Fibroblast of upper back skin (primary cell): ENCODE measurements at regions not wholly inside any gene's neighbourhood (a gene's known extent, or its start where the extent isn't known, plus 50 kb on each side); places are given as distances from the start of the nearest gene placed in this dataset.
A peak's percentile ranks its signal among the peaks of the same experiment; 100 is the strongest.
"Not testable (repeated sequence)": the region's sequence is repeated elsewhere in the genome, so short reads cannot be mapped to it uniquely, and the experiment has no call there.

Source experiments
- DNase-seq: peaks from one replicate; pipeline ENCODE4 v3.0.0-alpha.2; 2013

DNA sequence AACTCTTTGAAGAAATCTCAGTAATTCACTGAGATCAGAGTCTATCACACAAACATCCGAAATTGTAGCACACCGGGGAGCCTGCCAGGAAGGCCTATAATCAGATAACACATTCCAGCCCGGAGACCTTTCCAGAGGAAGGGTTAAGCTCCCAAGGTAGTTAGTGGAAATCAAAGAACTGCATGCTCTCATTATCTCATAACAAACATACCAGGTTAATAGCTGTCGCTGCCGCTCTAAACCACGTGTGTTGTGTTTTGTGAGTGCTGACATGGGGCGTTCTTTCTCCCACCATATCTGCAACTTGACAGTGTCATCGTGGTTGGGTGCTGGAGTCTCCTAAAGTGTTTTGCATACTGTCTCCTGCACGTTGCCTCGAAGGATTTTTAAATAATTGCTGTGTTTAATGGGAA, 120.7 kb upstream of the CARD11 start:
- DNase-seq, result no peak

- DNase-seq, result no peak
Observed at GRCh38 chr7:3165681-3166580, 122.3 kb upstream of the CARD11 start.

- no peak for DNase-seq
Observed at GRCh38 chr7:3167551-3167950, 123.9 kb upstream of the CARD11 start.

DNA sequence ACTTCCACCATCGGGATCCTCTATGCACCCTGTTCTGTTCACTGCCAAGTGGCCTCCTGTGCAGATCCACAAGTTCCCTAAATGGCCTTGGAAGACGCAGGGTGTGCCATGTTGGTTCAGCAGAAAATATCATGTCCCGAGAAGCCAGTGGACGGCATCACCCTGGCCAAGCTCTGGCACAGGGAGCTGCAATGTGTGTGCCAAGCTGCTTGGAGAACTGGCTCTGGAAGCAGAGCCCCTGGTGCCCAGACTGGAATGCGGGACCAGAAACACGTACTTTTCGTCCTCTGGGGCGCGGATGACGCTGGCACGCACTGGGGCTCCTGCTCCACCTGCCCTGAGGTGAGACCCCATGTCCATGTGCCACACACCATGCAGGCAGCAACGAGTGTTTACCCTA, 124.7 kb upstream of the CARD11 start:
- DNase-seq, result no peak

GRCh38 chr7:3168869-3169268, 125.2 kb upstream of the CARD11 start:
- no peak for DNase-seq

- DNase-seq, result no peak
Observed at GRCh38 chr7:3172768-3173280, 128.2 kb upstream of the SDK1 start.

DNA sequence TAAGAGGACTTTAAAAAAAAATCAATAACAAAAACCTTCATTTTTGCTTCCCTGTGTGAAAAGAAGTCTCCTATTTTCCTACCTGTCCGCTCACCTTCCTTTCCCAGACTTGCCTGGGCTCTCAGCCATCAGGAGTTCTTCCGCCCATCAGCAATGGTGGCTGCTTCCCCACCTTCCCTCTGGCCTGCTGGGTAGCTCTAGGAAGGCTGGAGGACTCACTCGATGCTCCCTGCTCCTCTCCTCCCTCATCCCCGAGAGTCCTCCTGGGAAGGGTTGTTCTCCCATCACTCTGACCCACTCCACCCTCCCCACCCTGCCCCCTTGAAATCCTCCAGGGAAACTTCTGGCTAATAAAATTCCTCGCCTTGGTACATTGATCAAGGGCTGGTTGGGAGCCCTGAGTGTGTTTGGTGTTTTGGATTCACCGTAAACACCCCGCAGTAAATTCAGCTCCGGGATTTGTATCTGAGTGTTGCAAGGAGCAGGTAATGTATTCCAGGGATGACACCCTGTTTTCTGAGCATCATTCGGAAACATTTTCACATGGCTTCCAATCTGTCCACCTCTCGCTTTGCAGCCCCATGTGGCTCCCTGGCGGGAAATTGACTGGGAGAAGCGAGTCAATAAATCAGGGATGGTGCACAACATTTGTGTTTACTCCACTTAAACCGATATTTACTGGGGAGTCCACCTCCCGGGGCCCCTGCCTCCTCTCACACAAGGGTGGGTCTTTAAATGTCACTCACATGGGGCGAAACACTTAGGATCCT, 126.4 kb upstream of the SDK1 start:
- DNase-seq, result no peak

GRCh38 chr7:3175285-3175902, 125.7 kb upstream of the SDK1 start:
- no peak for DNase-seq

GRCh38 chr7:3176112-3177000, 124.7 kb upstream of the SDK1 start:
- DNase-seq, result no peak

- no peak for DNase-seq
Observed at GRCh38 chr7:3177271-3177670, 123.8 kb upstream of the SDK1 start.

GRCh38 chr7:3179456-3179855, 121.6 kb upstream of the SDK1 start:
- no peak for DNase-seq

GRCh38 chr7:3180604-3181003, 120.4 kb upstream of the SDK1 start:
- DNase-seq, result no peak

GRCh38 chr7:3182055-3182454, 119.0 kb upstream of the SDK1 start:
- DNase-seq, result not testable (repeated sequence)

DNA sequence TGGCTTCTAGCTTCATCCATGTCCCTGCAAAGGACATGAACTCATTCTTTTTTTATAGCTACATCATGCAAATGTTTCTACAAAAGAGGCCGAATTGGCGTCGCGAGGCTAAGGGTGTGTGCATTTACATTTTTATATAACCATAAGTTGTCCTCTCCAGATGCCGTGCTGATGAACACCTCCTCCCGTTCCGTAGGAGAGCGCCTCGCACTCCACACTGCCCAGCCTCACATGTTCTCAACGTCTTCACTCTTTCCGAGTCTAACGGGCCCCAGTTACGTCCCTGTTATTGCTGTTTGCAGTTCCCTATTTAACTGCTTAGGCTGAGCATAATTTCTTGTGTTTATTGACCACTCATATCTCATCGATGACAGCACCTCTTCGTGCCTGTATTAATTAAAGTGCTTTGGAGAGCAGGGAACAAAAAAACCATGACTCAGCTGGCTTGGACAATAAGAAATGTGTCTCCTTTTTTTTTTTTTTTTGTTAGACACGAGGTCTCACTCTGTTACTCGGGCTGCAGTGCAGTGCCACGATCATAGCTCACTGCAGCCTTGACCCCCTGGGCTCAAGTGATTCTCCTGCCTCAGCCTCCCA, 113.5 kb upstream of the SDK1 start:
- no peak for DNase-seq

GRCh38 chr7:3188946-3189345, 112.1 kb upstream of the SDK1 start:
- DNase-seq, result no peak

DNA sequence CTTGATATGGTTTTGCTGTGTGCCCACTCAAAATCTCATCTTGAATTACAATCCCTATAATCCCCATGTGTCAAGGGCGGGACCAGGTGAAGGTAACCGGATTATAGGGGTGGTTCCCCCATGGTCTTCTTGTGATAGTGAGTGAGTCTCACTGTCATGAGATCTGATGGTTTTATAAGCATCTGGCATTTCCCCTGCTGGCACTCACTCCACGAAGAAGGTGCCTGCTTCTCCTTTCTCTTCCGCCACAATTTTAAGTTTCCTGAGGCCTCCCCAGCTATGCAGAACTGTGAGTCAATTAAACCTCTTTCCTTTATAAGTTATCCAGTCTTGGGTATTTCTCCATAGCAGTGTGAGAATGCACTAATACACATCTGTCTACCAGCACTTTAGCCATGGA, 109.5 kb upstream of the SDK1 start:
- no peak for DNase-seq

DNA sequence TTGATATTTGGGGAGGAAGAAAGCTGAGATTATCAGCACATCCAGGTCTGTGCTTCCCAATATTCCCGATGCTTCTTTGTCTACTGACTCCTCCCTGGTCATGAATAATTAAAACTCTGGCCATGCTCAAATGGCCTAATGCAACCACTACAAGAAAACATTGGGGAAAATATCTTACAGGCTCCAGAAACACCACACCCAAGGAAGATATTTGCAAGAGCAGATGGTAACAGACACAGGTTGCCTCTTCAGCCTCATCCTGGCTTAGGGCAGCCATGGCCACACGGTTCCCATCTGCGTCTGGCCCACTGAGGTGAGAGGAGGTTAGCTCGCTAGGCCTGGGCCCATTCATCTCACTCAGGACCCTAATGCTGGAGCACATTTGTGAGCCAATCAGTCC, 108.4 kb upstream of the SDK1 start:
- DNase-seq, result no peak

GRCh38 chr7:3193379-3194120, 107.5 kb upstream of the SDK1 start:
- DNase-seq, result no peak

- DNase-seq, result peak; percentile 62
Observed at GRCh38 chr7:3194501-3195141, 106.4 kb upstream of the SDK1 start.

DNA sequence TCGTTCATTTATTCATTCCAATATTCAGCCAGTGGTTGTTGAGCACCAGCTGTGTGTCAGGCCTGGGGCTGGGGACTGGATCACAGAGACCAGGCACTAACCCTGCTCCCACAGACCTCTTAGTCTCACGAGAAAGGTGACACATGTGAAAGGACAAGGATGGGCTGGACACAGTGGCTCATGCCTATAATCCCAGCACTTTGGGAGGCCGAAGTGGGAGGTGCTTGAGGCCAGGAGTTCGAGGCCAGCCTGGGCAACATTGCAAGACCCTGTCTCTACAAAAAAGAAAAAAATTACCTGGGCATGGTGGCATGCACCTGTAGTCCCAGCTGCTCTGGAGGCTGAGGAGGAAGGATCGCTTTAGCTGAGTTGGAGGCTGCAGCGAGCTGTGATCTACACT, 105.9 kb upstream of the SDK1 start:
- DNase-seq, result no peak
